ENCODE measurements at regions not wholly inside any gene's neighbourhood (a gene's known extent, or its start where the extent isn't known, plus 50 kb on each side); places are given as distances from the start of the nearest gene placed in this dataset.

GRCh38 chr13:61109741-61110140 is 305.9 kb downstream of the PCDH20 start:
- H3K4me3 Mint-ChIP-seq = no peak overlapping the region
- ATAC-seq (ENCODE audit: poor library complexity) (no peak), DNase-seq (no peak)
- H3K4me1 Mint-ChIP-seq (ENCODE audit: low read depth) = no peaks in the 10 kb centered on the region
- H3K9me3 Mint-ChIP-seq = peaks cover 2% of the 10 kb centered on the region
- H3K36me3 Mint-ChIP-seq (ENCODE audit: low read depth) = no peaks in the 10 kb centered on the region
- Histone ChIP-seq H3K4me1 (ENCODE audit: insufficient read depth, low read length) (no peaks in the 10 kb centered on the region), H3K9me3 (ENCODE audit: control insufficient read depth in 1 of 2, insufficient read depth in 1 of 2, low read length in 2 of 2) (peaks cover 7 to 13% of the 10 kb centered on the region in 2 experiments), H3K36me3 (ENCODE audit: insufficient read depth, low read length) (no peaks in the 10 kb centered on the region), H3K4me3 (ENCODE audit: low read length) (no peak overlapping the region), H3K27ac (ENCODE audit: low read depth in 1 of 2, low read length in 2 of 2) (no peak overlapping the region), H3K27me3 (ENCODE audit: control insufficient read depth in 1 of 2, insufficient read depth in 2 of 2, low read length in 2 of 2) (no peaks in the 10 kb centered on the region)
- ChIA-PET POLR2A (no interaction called here), CTCF (no interaction called here)
- no peaks in the 10 kb centered on the region for H3K27me3 Mint-ChIP-seq
- no peak for TF ChIP-seq CTCF (IDR thresholded peaks at IDR 0.05)
- intact Hi-C loops (cut with DNase I, micrococcal nuclease) = no loop called here
- no peak overlapping the region for H3K27ac Mint-ChIP-seq

GRCh38 chr13:61107989-61108388 is 307.7 kb downstream of the PCDH20 start:
- no peaks in the 10 kb centered on the region for H3K36me3 Mint-ChIP-seq (ENCODE audit: low read depth)
- H3K9me3 ChIP-seq (ENCODE audit: control insufficient read depth in 1 of 2, insufficient read depth in 1 of 2, low read length in 2 of 2) = peaks cover 0 to 4% of the 10 kb centered on the region in 2 experiments
- ATAC-seq (ENCODE audit: poor library complexity) (no peak), DNase-seq (no peak)
- no peak overlapping the region for H3K4me3 ChIP-seq (ENCODE audit: low read length)
- ChIA-PET POLR2A (no interaction called here), CTCF (no interaction called here)
- H3K4me1 Mint-ChIP-seq (ENCODE audit: low read depth) = no peaks in the 10 kb centered on the region
- H3K4me1 ChIP-seq (ENCODE audit: insufficient read depth, low read length) = no peaks in the 10 kb centered on the region
- H3K27me3 ChIP-seq (ENCODE audit: control insufficient read depth in 1 of 2, insufficient read depth in 2 of 2, low read length in 2 of 2) = no peaks in the 10 kb centered on the region
- no peak overlapping the region for H3K27ac ChIP-seq (ENCODE audit: low read depth in 1 of 2, low read length in 2 of 2)
- no peaks in the 10 kb centered on the region for H3K27me3 Mint-ChIP-seq
- H3K9me3 Mint-ChIP-seq = no peaks in the 10 kb centered on the region
- intact Hi-C loops (cut with DNase I, micrococcal nuclease) = no loop called here
- no peak overlapping the region for H3K4me3 Mint-ChIP-seq
- no peak overlapping the region for H3K27ac Mint-ChIP-seq
- no peaks in the 10 kb centered on the region for H3K36me3 ChIP-seq (ENCODE audit: insufficient read depth, low read length)
- TF ChIP-seq CTCF (IDR thresholded peaks at IDR 0.05) = no peak

- no peaks in the 10 kb centered on the region for H3K4me1 ChIP-seq (ENCODE audit: insufficient read depth, low read length)
- ATAC-seq (ENCODE audit: poor library complexity) (no peak), DNase-seq (no peak)
- H3K27me3 Mint-ChIP-seq = no peaks in the 10 kb centered on the region
- no peaks in the 10 kb centered on the region for H3K36me3 ChIP-seq (ENCODE audit: insufficient read depth, low read length)
- no peak overlapping the region for H3K27ac Mint-ChIP-seq
- no peak overlapping the region for H3K27ac ChIP-seq (ENCODE audit: low read depth in 1 of 2, low read length in 2 of 2)
- no peak for TF ChIP-seq CTCF (IDR thresholded peaks at IDR 0.05)
- no peaks in the 10 kb centered on the region for H3K27me3 ChIP-seq (ENCODE audit: control insufficient read depth in 1 of 2, insufficient read depth in 2 of 2, low read length in 2 of 2)
- no peaks in the 10 kb centered on the region for H3K9me3 ChIP-seq (ENCODE audit: control insufficient read depth in 1 of 2, insufficient read depth in 1 of 2, low read length in 2 of 2)
- H3K9me3 Mint-ChIP-seq = peaks cover 9% of the 10 kb centered on the region
- H3K4me3 Mint-ChIP-seq = no peak overlapping the region
- H3K4me1 Mint-ChIP-seq (ENCODE audit: low read depth) = no peaks in the 10 kb centered on the region
- intact Hi-C loops (cut with DNase I, micrococcal nuclease) = no loop called here
- CTCF ChIA-PET = no interaction called here
- H3K4me3 ChIP-seq (ENCODE audit: low read length) = no peak overlapping the region
- POLR2A ChIA-PET = no interaction called here
- H3K36me3 Mint-ChIP-seq (ENCODE audit: low read depth) = no peaks in the 10 kb centered on the region
Observed at GRCh38 chr13:61095885-61096284, 319.8 kb downstream of the PCDH20 start.
